ENCODE measurements at regions not wholly inside any gene's neighbourhood (a gene's known extent, or its start where the extent isn't known, plus 50 kb on each side); places are given as distances from the start of the nearest gene placed in this dataset.

GRCh38 chr4:181161669-181162068 lies 1081.5 kb upstream of the TENM3 start:
- no peak for TF ChIP-seq CTCF (IDR thresholded peaks at IDR 0.05; ENCODE audit: low read depth, low read length, missing control alignments)
- H3K4me3 ChIP-seq (replicated peaks; ENCODE audit: low read depth, low read length): no peak overlapping the region
- no peak for DNase-seq (ENCODE audit: extremely low read depth, low read depth)

GRCh38 chr4:181162266-181162665 lies 1080.9 kb upstream of the TENM3 start:
- no peak for TF ChIP-seq CTCF (IDR thresholded peaks at IDR 0.05; ENCODE audit: low read depth, low read length, missing control alignments)
- no peak for DNase-seq (ENCODE audit: extremely low read depth, low read depth)
- H3K4me3 ChIP-seq (replicated peaks; ENCODE audit: low read depth, low read length): no peak overlapping the region

- H3K4me3 ChIP-seq (replicated peaks; ENCODE audit: low read depth, low read length): no peak overlapping the region
- no peak for TF ChIP-seq CTCF (IDR thresholded peaks at IDR 0.05; ENCODE audit: low read depth, low read length, missing control alignments)
- DNase-seq (ENCODE audit: extremely low read depth, low read depth): no peak
Observed at GRCh38 chr4:181162676-181163075, 1080.5 kb upstream of the TENM3 start.

- no peak for TF ChIP-seq CTCF (IDR thresholded peaks at IDR 0.05; ENCODE audit: low read depth, low read length, missing control alignments)
- DNase-seq (ENCODE audit: extremely low read depth, low read depth): no peak
- no peak overlapping the region for H3K4me3 ChIP-seq (replicated peaks; ENCODE audit: low read depth, low read length)
Observed at GRCh38 chr4:181166742-181167399, 1076.3 kb upstream of the TENM3 start.

GRCh38 chr4:181168011-181168805 lies 1075.0 kb upstream of the TENM3 start:
- no peak overlapping the region for H3K4me3 ChIP-seq (replicated peaks; ENCODE audit: low read depth, low read length)
- DNase-seq (ENCODE audit: extremely low read depth, low read depth): no peak
- TF ChIP-seq CTCF (IDR thresholded peaks at IDR 0.05; ENCODE audit: low read depth, low read length, missing control alignments): no peak

- no peak overlapping the region for H3K4me3 ChIP-seq (replicated peaks; ENCODE audit: low read depth, low read length)
- no peak for DNase-seq (ENCODE audit: extremely low read depth, low read depth)
- TF ChIP-seq CTCF (IDR thresholded peaks at IDR 0.05; ENCODE audit: low read depth, low read length, missing control alignments): no peak
Observed at GRCh38 chr4:181173046-181173445, 1070.2 kb upstream of the TENM3 start.

Measured in HFF-Myc (cell line).